ENCODE measurements at regions not wholly inside any gene's neighbourhood (a gene's known extent, or its start where the extent isn't known, plus 50 kb on each side); places are given as distances from the start of the nearest gene placed in this dataset.

DNA sequence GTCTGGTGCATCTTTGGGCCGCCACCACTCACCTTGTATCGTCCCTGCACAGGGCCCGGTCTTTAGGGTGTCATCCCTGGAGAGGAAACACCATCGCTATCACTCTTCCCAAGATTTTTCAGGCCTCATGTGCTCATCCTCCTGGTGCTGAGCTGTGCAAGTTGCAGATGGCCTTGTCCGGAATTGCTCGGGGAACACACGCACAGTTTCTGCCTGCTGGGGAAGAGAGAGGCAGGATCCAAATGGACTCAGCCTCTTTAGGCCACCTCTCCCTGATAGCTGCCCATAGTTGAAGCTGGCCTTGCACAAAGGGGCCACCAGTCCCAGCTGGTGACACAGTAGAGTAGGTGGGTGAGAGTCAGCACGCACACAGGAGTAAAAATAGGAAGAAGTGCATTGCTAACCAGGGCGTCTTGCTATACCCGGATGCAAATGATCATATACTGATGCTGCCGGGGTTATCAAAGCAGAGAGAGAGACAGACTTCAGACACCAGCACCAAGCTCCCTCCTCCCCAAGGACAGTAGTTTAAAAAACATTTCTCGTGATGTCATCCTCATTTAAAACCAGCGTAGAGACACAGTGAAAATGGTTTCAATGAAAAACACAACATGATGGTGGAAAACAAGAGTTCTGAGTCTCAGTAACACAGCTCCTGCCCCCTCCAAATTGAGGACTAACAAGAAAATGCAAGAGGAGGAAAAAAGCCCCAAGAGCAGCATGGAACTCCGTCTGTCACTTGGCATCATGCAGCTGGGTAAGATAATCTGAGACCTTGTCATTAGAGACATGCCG lies 147.5 kb upstream of the NCK2 start:
- DNase-seq (ENCODE audit: low read depth), result no peak
- TF ChIP-seq, protein P1, sequence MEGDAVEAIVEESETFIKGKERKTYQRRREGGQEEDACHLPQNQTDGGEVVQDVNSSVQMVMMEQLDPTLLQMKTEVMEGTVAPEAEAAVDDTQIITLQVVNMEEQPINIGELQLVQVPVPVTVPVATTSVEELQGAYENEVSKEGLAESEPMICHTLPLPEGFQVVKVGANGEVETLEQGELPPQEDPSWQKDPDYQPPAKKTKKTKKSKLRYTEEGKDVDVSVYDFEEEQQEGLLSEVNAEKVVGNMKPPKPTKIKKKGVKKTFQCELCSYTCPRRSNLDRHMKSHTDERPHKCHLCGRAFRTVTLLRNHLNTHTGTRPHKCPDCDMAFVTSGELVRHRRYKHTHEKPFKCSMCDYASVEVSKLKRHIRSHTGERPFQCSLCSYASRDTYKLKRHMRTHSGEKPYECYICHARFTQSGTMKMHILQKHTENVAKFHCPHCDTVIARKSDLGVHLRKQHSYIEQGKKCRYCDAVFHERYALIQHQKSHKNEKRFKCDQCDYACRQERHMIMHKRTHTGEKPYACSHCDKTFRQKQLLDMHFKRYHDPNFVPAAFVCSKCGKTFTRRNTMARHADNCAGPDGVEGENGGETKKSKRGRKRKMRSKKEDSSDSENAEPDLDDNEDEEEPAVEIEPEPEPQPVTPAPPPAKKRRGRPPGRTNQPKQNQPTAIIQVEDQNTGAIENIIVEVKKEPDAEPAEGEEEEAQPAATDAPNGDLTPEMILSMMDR (IDR thresholded peaks at IDR 0.05; ENCODE audit: control insufficient read depth, extremely low read depth, insufficient read depth), result no peak
- H3K4me3 ChIP-seq (ENCODE audit: low read depth, low read length), result no peak overlapping the region

DNA sequence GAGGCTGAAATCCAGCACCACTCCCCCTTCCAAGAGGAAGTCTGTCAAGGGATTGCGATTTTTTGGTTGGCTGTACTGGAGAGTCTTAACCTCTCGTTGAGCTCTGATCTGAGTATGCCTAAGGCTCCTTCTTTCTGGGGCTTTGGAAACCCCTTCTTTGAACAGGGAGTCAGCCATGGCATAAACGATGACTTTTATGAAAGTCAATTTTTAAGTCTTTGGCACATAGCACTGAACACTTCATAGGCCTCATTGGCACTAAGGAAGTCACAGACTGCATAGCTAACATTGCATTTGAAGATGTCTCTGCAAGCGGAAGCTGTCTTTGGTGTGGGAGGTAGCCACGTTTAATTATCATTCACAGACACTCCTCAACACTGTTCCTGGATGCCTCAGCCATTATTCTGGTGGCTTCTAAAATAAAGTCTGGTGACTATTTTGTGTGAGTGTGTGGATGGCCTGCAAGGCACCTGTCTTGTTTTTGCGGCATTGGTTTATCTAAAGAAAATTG lies 148.2 kb upstream of the NCK2 start:
- TF ChIP-seq, protein P1 (IDR thresholded peaks at IDR 0.05; ENCODE audit: control insufficient read depth, extremely low read depth, insufficient read depth), result no peak
- no peak for DNase-seq (ENCODE audit: low read depth)
- no peak overlapping the region for H3K4me3 ChIP-seq (ENCODE audit: low read depth, low read length)

DNA sequence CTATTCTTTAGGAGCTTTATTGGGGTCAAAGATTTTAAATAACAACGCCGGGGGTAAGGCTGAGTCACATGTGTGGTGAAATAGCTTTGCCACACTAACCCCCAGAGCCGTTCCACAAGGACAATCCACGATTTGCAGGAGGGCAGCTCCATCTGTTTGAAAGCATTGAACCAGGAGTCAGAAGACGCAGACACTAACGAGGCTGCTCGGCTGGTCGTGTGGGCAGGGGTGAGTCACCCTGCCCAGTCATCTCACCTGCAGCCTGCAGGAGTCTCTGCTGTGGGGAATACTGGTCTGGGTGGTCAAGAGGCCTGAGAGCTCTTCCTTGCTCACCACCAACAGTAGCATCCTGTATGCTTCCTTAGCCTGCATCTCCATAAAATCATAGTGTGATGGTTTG lies 149.2 kb upstream of the NCK2 start:
- no peak overlapping the region for H3K4me3 ChIP-seq (ENCODE audit: low read depth, low read length)
- TF ChIP-seq, protein P1 (IDR thresholded peaks at IDR 0.05; ENCODE audit: control insufficient read depth, extremely low read depth, insufficient read depth), result no peak
- DNase-seq (ENCODE audit: low read depth), result no peak

DNA sequence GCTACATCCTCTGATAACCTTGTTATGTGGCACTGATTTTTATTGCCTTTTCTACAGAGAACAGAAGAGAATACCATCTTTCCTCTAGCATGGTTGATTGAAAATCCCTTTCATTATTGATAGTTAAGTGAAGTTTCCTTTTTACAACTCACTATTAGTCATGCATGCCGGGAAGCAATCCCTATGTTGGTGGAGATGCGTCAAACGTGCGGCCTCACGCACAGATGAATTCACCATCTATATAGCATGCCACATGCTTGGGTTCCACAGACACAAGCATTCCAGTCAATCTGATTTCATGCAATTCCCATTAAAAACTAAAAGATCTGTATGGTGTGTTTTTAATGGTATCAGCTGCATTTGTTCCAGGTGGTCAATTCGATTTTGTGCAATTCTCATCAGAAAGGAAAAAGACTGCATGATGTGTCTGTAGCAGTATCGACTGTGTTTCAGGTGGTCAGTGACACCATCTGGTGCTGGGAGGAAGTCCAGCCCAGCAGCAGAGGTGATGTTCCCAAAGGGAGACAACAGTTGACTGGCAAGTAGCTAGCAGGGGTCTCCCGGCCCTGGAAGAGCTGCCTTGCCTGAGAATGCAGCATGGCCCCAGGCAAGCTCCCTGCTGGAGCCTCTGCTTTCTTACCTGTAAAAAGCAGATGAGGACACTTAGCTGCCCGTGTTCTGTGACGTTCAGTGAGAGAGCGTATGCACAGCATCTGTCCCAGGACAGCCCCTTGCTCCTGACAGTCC lies 151.3 kb upstream of the NCK2 start:
- H3K4me3 ChIP-seq (ENCODE audit: low read depth, low read length), result no peak overlapping the region
- DNase-seq (ENCODE audit: low read depth), result no peak
- TF ChIP-seq, protein P1 (IDR thresholded peaks at IDR 0.05; ENCODE audit: control insufficient read depth, extremely low read depth, insufficient read depth), result no peak

DNA sequence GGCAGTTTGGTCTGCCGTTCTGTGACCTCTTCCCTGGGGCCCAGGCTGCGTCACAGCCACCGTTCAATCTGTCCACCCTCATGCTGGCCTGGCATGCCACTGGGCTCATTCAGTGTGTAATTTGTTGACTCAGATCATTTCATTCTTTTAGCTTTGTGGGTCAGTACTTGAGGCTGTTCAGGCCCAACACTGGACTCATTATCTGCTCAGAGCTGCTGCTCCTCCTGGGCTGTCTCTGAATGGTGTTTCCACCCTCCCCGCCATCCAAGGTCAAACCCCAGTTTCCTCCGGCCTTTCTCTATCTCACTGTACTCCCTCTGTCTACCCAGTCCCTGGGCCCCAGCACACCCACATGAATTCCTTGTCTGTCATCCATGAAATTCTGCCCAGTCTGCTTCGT lies 152.4 kb upstream of the NCK2 start:
- H3K4me3 ChIP-seq (ENCODE audit: low read depth, low read length), result no peak overlapping the region
- DNase-seq (ENCODE audit: low read depth), result no peak
- TF ChIP-seq, protein P1 (IDR thresholded peaks at IDR 0.05; ENCODE audit: control insufficient read depth, extremely low read depth, insufficient read depth), result no peak

DNA sequence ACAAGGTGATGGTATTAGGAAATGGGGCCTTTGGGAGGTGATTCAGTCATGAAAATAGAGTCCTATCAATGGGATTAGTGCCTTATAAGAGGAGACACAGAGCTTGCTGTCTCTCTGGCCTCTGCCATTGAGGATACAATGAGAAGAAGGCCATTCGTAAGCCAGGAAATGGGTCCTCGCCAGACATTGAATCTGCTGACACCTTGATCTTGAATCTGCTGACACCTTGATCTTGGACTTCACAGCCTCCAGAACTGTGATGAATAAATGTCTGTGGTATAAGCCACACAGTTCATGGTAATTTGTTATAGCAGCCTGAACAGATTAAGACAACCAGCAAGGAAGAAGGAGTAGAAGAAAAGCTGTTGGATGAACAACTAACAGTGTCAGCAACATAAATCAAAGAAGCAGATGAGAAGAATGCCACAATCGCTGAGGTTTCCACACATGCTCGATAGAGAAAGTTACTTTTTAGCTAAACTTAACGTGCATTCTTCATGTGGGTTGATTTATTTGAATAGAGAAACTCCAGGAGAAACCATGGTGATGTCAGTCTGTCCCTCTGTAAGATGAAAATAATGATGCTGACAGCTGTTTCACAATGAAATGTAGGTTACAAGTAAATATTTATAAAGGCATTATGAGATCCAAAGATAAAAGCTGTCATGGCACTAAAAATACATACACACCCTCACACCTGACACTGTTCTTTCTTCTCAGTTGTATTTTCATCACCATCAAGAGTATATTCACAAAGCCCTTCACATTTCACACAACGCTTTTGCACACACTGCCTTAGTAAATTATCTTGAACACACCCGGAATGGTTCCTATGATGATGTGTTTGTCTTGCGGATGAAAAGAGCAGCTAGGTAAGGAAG lies 153.7 kb upstream of the NCK2 start:
- H3K4me3 ChIP-seq (ENCODE audit: low read depth, low read length), result no peak overlapping the region
- DNase-seq (ENCODE audit: low read depth), result no peak
- TF ChIP-seq, protein P1 (IDR thresholded peaks at IDR 0.05; ENCODE audit: control insufficient read depth, extremely low read depth, insufficient read depth), result no peak

Data from LNCaP clone FGC (cell line).